Stimulated activated CD4-positive, alpha-beta T cell treated with anti-CD3 and anti-CD28 coated beads, TNF-alpha, amount 100 ng/mL, for 24 hours (primary cell): ENCODE measurements at regions not wholly inside any gene's neighbourhood (a gene's known extent, or its start where the extent isn't known, plus 50 kb on each side); places are given as distances from the start of the nearest gene placed in this dataset.

Source experiments
- DNase-seq, 3 experiments: peaks; one replicate each; pipeline ENCODE4 v3.0.0-alpha.2; 2020; ENCODE audit warnings: low read depth in 3 of 3

GRCh38 chr11:116558504-116559211, 214.1 kb downstream of the BUD13 start:
- DNase-seq = no peak

- DNase-seq = no peak
Measured at GRCh38 chr11:116557282-116557681, 215.5 kb downstream of the BUD13 start.

GRCh38 chr11:116556483-116556882, 216.3 kb downstream of the BUD13 start:
- DNase-seq = no peak

- DNase-seq = no peak
Measured at GRCh38 chr11:116553482-116553881, 219.3 kb downstream of the BUD13 start.

- DNase-seq = no peak
Measured at GRCh38 chr11:116551576-116551975, 221.2 kb downstream of the BUD13 start.

- DNase-seq = no peak
Measured at GRCh38 chr11:116548256-116548655, 224.5 kb downstream of the BUD13 start.

GRCh38 chr11:116547571-116547970, 225.2 kb downstream of the BUD13 start:
- no peak for DNase-seq

GRCh38 chr11:116545912-116546311, 226.9 kb downstream of the BUD13 start:
- DNase-seq = no peak

GRCh38 chr11:116544721-116545120, 228.1 kb downstream of the BUD13 start:
- DNase-seq = no peak

- no peak for DNase-seq
Measured at GRCh38 chr11:116543911-116544475, 228.8 kb downstream of the BUD13 start.

- no peak for DNase-seq
Measured at GRCh38 chr11:116543099-116543498, 229.7 kb downstream of the BUD13 start.

GRCh38 chr11:116542406-116542805, 230.4 kb downstream of the BUD13 start:
- DNase-seq = no peak

- DNase-seq = no peak
Measured at GRCh38 chr11:116541460-116541859, 231.3 kb downstream of the BUD13 start.

- DNase-seq = no peak
Measured at GRCh38 chr11:116540645-116541304, 232.0 kb downstream of the BUD13 start.

- no peak for DNase-seq
Measured at GRCh38 chr11:116539836-116540418, 232.9 kb downstream of the BUD13 start.

GRCh38 chr11:116539211-116539610, 233.6 kb downstream of the BUD13 start:
- DNase-seq = no peak

GRCh38 chr11:116538677-116539076, 234.1 kb downstream of the BUD13 start:
- no peak for DNase-seq

GRCh38 chr11:116537709-116538108, 235.1 kb downstream of the BUD13 start:
- no peak for DNase-seq

- DNase-seq = no peak
Measured at GRCh38 chr11:116537121-116537520, 235.7 kb downstream of the BUD13 start.

- DNase-seq = no peak
Measured at GRCh38 chr11:116536416-116536815, 236.4 kb downstream of the BUD13 start.

- DNase-seq = no peak
Measured at GRCh38 chr11:116535994-116536393, 236.8 kb downstream of the BUD13 start.

GRCh38 chr11:116535120-116535519, 237.7 kb downstream of the BUD13 start:
- DNase-seq = no peak
